ENCODE measurements at regions not wholly inside any gene's neighbourhood (a gene's known extent, or its start where the extent isn't known, plus 50 kb on each side); places are given as distances from the start of the nearest gene placed in this dataset.

GRCh38 chr3:6105187-6105586 is 755.7 kb upstream of the GRM7 start:
- TF ChIP-seq, protein P1, sequence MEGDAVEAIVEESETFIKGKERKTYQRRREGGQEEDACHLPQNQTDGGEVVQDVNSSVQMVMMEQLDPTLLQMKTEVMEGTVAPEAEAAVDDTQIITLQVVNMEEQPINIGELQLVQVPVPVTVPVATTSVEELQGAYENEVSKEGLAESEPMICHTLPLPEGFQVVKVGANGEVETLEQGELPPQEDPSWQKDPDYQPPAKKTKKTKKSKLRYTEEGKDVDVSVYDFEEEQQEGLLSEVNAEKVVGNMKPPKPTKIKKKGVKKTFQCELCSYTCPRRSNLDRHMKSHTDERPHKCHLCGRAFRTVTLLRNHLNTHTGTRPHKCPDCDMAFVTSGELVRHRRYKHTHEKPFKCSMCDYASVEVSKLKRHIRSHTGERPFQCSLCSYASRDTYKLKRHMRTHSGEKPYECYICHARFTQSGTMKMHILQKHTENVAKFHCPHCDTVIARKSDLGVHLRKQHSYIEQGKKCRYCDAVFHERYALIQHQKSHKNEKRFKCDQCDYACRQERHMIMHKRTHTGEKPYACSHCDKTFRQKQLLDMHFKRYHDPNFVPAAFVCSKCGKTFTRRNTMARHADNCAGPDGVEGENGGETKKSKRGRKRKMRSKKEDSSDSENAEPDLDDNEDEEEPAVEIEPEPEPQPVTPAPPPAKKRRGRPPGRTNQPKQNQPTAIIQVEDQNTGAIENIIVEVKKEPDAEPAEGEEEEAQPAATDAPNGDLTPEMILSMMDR (IDR thresholded peaks at IDR 0.05; ENCODE audit: insufficient read depth, low read length, poor library complexity, severe bottlenecking) = no peak

GRCh38 chr3:6108957-6109356 is 752.0 kb upstream of the GRM7 start:
- no peak for DNase-seq (ENCODE audit: low read depth)
- no peaks in the 10 kb centered on the region for H3K36me3 ChIP-seq (ENCODE audit: control insufficient read depth, insufficient read depth, low read length)
- TF ChIP-seq, protein P1 (IDR thresholded peaks at IDR 0.05; ENCODE audit: insufficient read depth, low read length, poor library complexity, severe bottlenecking) = no peak
- H3K27me3 ChIP-seq (ENCODE audit: control insufficient read depth, insufficient read depth, low read length) = no peaks in the 10 kb centered on the region
- no peak overlapping the region for H3K4me3 ChIP-seq (ENCODE audit: low read depth, low read length)

More at GRCh38 chr3:6105187-6105586, 755.7 kb upstream of the GRM7 start:
- no peak overlapping the region for H3K4me3 ChIP-seq (ENCODE audit: low read depth, low read length)
- DNase-seq (ENCODE audit: low read depth) = no peak
- H3K27me3 ChIP-seq (ENCODE audit: control insufficient read depth, insufficient read depth, low read length) = no peaks in the 10 kb centered on the region
- no peaks in the 10 kb centered on the region for H3K36me3 ChIP-seq (ENCODE audit: control insufficient read depth, insufficient read depth, low read length)

DNA sequence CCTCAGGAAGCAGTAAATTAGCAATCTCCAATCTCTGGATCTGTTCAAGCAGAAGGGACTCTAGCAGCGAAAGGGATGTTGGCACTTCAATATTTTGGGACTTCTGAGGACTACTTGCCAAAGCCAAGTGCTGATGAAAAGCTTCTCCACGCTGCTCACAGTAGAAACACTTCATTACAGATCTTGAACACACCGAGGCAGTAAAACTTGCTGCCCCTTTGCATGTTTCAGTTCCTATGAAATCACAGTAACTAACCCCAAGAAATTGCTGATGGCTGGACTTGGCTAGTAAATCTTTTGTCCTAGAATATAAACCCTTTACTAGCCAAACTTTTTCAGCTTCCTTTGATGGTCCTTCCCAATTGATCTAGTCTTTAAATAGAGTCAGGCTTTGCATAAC is 750.5 kb upstream of the GRM7 start:
- TF ChIP-seq, protein P1 (IDR thresholded peaks at IDR 0.05; ENCODE audit: insufficient read depth, low read length, poor library complexity, severe bottlenecking) = no peak
- Histone ChIP-seq H3K36me3 (ENCODE audit: control insufficient read depth, insufficient read depth, low read length) (no peaks in the 10 kb centered on the region), H3K27me3 (ENCODE audit: control insufficient read depth, insufficient read depth, low read length) (no peaks in the 10 kb centered on the region), H3K4me3 (ENCODE audit: low read depth, low read length) (no peak overlapping the region)
- no peak for DNase-seq (ENCODE audit: low read depth)

- TF ChIP-seq, protein P1 (IDR thresholded peaks at IDR 0.05; ENCODE audit: insufficient read depth, low read length, poor library complexity, severe bottlenecking) = no peak
- Histone ChIP-seq H3K4me3 (ENCODE audit: low read depth, low read length) (no peak overlapping the region), H3K36me3 (ENCODE audit: control insufficient read depth, insufficient read depth, low read length) (no peaks in the 10 kb centered on the region), H3K27me3 (ENCODE audit: control insufficient read depth, insufficient read depth, low read length) (no peaks in the 10 kb centered on the region)
- no peak for DNase-seq (ENCODE audit: low read depth)
Observed at GRCh38 chr3:6112546-6112945, 748.4 kb upstream of the GRM7 start.

DNA sequence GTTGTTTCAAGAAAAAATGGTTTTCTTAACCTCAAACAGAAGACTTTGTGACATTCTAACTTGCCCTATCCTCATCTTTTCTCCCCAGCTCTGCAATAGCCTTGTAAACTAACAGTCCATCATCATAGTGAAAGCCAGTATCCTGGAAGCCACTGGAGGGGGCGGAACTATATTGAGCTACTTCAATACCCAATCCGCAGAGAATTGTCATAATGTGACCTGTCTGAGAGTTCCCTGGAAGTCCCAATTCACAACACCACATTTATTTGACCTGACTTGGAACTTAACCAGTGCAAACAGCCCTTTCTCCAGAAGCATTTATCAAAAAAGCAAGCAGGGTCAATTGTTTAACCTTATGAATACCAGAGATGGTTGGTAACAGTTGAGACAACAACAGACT is 747.6 kb upstream of the GRM7 start:
- DNase-seq (ENCODE audit: low read depth) = no peak
- Histone ChIP-seq H3K4me3 (ENCODE audit: low read depth, low read length) (no peak overlapping the region), H3K27me3 (ENCODE audit: control insufficient read depth, insufficient read depth, low read length) (no peaks in the 10 kb centered on the region), H3K36me3 (ENCODE audit: control insufficient read depth, insufficient read depth, low read length) (no peaks in the 10 kb centered on the region)
- TF ChIP-seq, protein P1 (IDR thresholded peaks at IDR 0.05; ENCODE audit: insufficient read depth, low read length, poor library complexity, severe bottlenecking) = no peak

GRCh38 chr3:6119367-6119766 is 741.5 kb upstream of the GRM7 start:
- Histone ChIP-seq H3K36me3 (ENCODE audit: control insufficient read depth, insufficient read depth, low read length) (no peaks in the 10 kb centered on the region), H3K4me3 (ENCODE audit: low read depth, low read length) (no peak overlapping the region), H3K27me3 (ENCODE audit: control insufficient read depth, insufficient read depth, low read length) (no peaks in the 10 kb centered on the region)
- DNase-seq (ENCODE audit: low read depth) = no peak
- TF ChIP-seq, protein P1 (IDR thresholded peaks at IDR 0.05; ENCODE audit: insufficient read depth, low read length, poor library complexity, severe bottlenecking) = no peak
